ENCODE measurements at regions not wholly inside any gene's neighbourhood (a gene's known extent, or its start where the extent isn't known, plus 50 kb on each side); places are given as distances from the start of the nearest gene placed in this dataset.
"Not testable (repeated sequence)": the region's sequence is repeated elsewhere in the genome, so short reads cannot be mapped to it uniquely, and the experiment has no call there.

GRCh38 chr1:184189361-184189760 lies 137.8 kb downstream of the TSEN15 start:
- TF ChIP-seq, protein P1, sequence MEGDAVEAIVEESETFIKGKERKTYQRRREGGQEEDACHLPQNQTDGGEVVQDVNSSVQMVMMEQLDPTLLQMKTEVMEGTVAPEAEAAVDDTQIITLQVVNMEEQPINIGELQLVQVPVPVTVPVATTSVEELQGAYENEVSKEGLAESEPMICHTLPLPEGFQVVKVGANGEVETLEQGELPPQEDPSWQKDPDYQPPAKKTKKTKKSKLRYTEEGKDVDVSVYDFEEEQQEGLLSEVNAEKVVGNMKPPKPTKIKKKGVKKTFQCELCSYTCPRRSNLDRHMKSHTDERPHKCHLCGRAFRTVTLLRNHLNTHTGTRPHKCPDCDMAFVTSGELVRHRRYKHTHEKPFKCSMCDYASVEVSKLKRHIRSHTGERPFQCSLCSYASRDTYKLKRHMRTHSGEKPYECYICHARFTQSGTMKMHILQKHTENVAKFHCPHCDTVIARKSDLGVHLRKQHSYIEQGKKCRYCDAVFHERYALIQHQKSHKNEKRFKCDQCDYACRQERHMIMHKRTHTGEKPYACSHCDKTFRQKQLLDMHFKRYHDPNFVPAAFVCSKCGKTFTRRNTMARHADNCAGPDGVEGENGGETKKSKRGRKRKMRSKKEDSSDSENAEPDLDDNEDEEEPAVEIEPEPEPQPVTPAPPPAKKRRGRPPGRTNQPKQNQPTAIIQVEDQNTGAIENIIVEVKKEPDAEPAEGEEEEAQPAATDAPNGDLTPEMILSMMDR (IDR thresholded peaks at IDR 0.05): no peak
- Histone ChIP-seq H3K36me3 (no peaks in the 10 kb centered on the region), H3K9me3 (peaks cover 0 to 5% of the 10 kb centered on the region in 2 donors), H3K4me1 (peaks cover 0 to 35% of the 10 kb centered on the region in 2 donors), H3K4me3 (no peak overlapping the region), H3K27ac (no peak overlapping the region), H3K27me3 (no peaks in the 10 kb centered on the region)
- DNase-seq (ENCODE audit: low spot score): no peak

GRCh38 chr1:184190616-184191015 lies 139.1 kb downstream of the TSEN15 start:
- no peak overlapping the region for H3K27ac ChIP-seq

DNA sequence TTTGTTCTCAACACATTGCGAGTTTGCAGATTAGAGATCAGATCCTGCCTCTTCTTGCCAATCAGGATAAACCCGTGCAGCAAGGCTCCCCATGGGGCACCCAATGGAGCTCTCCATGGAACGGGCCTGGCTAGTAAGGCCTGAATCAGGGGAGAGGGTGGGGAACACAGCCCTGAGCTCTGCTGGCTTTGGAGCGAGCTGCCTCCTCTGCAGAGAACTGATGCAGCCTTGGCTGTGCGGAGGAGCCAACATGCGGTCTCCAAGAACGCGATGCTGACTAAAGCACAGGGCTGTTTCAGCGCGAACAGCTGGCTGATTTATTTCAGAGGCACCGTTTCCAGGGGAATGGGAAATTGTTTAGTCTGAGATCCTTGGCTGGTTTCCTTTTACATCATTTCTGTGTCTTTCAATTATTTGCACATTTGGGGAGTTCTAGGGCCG lies 139.7 kb downstream of the TSEN15 start:
- Histone ChIP-seq H3K27me3 (no peaks in the 10 kb centered on the region), H3K4me3 (no peak overlapping the region), H3K27ac (no peak overlapping the region), H3K36me3 (no peaks in the 10 kb centered on the region), H3K4me1 (peaks cover 0 to 38% of the 10 kb centered on the region in 2 donors), H3K9me3 (peaks cover 0 to 5% of the 10 kb centered on the region in 2 donors)
- TF ChIP-seq, protein P1 (IDR thresholded peaks at IDR 0.05): no peak
- peak; percentile 70 for DNase-seq (ENCODE audit: low spot score)

More at GRCh38 chr1:184190616-184191015, 139.1 kb downstream of the TSEN15 start:
- H3K36me3 ChIP-seq: no peaks in the 10 kb centered on the region
- TF ChIP-seq, protein P1 (IDR thresholded peaks at IDR 0.05): no peak
- H3K27me3 ChIP-seq: no peaks in the 10 kb centered on the region
- no peak overlapping the region for H3K4me3 ChIP-seq
- H3K4me1 ChIP-seq: peaks cover 0 to 38% of the 10 kb centered on the region in 2 donors
- DNase-seq (ENCODE audit: low spot score): no peak
- peaks cover 0 to 5% of the 10 kb centered on the region in 2 donors for H3K9me3 ChIP-seq

DNA sequence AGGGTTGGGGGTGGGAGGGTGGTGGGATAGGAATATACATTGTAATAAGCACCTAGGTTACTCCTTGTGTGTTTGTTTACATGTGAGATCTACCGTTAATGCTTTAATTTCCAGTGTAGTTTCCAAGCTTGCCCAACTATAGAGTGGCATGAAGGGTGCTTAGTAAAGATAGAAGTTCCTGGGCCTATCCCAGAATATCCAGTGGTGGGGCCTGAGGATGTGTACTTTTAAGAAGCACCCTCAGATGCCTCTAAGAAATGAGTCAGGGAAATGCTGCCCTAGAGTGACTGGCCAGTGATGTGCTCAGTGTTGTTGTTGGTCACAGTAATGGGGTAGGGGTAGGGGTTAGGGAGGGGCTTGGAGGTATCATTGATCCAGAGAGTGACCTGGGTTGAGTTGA lies 141.3 kb downstream of the TSEN15 start:
- Histone ChIP-seq H3K36me3 (no peaks in the 10 kb centered on the region), H3K4me1 (peaks cover 0 to 32% of the 10 kb centered on the region in 2 donors), H3K27ac (no peak overlapping the region), H3K27me3 (no peaks in the 10 kb centered on the region), H3K9me3 (peaks cover 0 to 5% of the 10 kb centered on the region in 2 donors), H3K4me3 (no peak overlapping the region)
- TF ChIP-seq, protein P1 (IDR thresholded peaks at IDR 0.05): no peak
- DNase-seq (ENCODE audit: low spot score): no peak

DNA sequence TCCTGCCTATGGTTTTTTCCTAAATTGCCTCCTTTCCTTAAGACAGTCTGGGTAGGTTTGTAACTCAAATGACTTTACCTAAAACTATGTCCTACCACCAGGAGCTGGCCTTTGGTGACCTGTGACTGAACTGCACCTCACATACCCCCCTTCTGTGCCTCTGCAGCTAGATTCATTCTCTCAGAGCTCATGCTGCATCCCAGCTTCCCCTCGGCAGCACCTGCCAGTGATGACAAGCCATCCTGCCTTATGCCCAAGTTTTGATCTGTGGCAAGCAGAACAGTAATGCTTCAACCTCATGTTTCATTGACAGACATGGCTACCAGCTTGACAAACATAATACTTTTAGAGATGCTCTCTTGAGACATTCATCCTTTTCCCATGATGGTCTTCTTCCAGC lies 141.9 kb downstream of the TSEN15 start:
- Histone ChIP-seq H3K4me1 (peaks cover 0 to 32% of the 10 kb centered on the region in 2 donors), H3K36me3 (no peaks in the 10 kb centered on the region), H3K27ac (no peak overlapping the region), H3K9me3 (peaks cover 0 to 2% of the 10 kb centered on the region in 2 donors), H3K4me3 (no peak overlapping the region), H3K27me3 (no peaks in the 10 kb centered on the region)
- no peak for DNase-seq (ENCODE audit: low spot score)
- TF ChIP-seq, protein P1 (IDR thresholded peaks at IDR 0.05): no peak

- Histone ChIP-seq H3K27me3 (no peaks in the 10 kb centered on the region), H3K4me1 (peaks cover 0 to 26% of the 10 kb centered on the region in 2 donors), H3K36me3 (no peaks in the 10 kb centered on the region), H3K9me3 (no peaks in the 10 kb centered on the region), H3K4me3 (no peak overlapping the region), H3K27ac (no peak overlapping the region)
- DNase-seq (ENCODE audit: low spot score): no peak
- TF ChIP-seq, protein P1 (IDR thresholded peaks at IDR 0.05): no peak
These were observed 142.7 kb downstream of the TSEN15 start for GRCh38 chr1:184194236-184194635.

- H3K27me3 ChIP-seq; H3K27ac ChIP-seq; H3K36me3 ChIP-seq; H3K9me3 ChIP-seq; H3K4me3 ChIP-seq; DNase-seq (ENCODE audit: low spot score): not testable (repeated sequence)
- H3K4me1 ChIP-seq: peaks cover 0 to 16% of the 10 kb centered on the region in 2 donors
These were observed 144.2 kb downstream of the TSEN15 start for GRCh38 chr1:184195722-184196121.
